Frontal cortex (tissue), 4 donors: ENCODE measurements at regions not wholly inside any gene's neighbourhood (a gene's known extent, or its start where the extent isn't known, plus 50 kb on each side); places are given as distances from the start of the nearest gene placed in this dataset. TPM values are rescaled to one million over a fixed set of nuclear protein-coding genes. Genes with fewer than 3 reads are reported as not detected.

Experiments used
- DNase-seq, 2 donors: peaks; one replicate each; pipeline ENCODE4 v3.0.0; 2012; ENCODE audit warnings: low spot score in 2 of 2
- FAIRE-seq: peaks from 2 replicates; lab custom pipeline; 2012; peaks lifted over from hg19 to GRCh38; lab: Jason Lieb, UNC
- small RNA-seq: library from RNA; depleted of rRNA; stranded (forward); fragments of <200 nt; gene quantifications from one replicate; pipeline ENCODE3, GENCODE V24; 2014
- donor health status: control.
- donor health status: control.
- donor health status: control.

DNA sequence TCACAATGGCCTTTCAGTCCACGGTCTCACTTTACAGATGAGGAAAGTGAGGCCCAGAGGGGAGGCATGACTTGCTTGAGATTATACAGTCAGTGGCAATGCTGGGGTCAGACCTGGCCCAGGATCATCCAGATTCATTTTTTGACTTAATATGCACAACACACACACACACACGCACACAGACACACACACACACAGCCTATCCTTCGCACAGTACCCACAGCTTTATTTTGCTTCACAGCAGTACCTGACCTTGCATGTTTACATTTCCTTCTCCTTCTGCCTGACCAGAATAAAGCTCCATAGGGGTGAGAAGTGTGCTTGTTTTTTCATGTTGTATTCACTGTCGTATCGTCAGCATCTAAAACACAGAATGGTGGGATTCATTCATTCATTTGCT is 79.8 kb downstream of the VEGFA start:
- FAIRE-seq = no peak
- no peak for DNase-seq

DNA sequence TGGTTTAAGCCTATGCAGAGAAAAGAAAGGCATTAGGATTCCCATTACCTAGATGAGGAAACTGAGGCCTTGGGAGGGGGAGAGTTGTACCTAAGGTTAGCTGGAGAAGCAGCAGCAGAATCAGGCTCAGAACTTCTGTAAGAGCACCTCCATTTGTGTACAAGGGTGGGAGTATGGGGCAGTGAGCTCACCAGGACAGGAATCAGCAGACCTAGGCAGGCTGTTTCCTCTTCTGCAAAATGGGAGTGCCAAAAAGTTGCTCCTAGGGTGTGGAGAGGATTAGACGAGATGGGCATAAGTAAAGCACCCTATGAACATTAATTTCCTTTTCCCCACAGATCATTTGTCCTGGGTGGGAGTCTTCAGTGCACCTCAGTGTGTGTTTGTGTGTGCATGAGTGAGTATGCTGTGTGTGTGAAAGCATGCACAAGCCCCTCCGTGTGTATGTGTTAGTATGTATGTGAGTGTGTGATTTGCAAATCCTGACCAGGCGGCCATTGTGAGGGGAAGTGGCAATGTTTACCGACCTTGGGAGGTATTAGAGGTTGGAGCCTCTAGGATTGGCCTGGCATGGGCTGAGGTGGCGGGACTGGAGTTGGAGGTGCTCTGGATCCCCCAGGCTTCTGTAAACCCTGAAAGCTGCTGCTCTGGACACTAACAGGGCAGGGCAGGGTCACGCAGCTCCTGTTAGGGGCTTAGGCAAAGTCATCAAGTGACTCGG is 78.8 kb downstream of the VEGFA start:
- FAIRE-seq = no peak
- DNase-seq = no peak

DNA sequence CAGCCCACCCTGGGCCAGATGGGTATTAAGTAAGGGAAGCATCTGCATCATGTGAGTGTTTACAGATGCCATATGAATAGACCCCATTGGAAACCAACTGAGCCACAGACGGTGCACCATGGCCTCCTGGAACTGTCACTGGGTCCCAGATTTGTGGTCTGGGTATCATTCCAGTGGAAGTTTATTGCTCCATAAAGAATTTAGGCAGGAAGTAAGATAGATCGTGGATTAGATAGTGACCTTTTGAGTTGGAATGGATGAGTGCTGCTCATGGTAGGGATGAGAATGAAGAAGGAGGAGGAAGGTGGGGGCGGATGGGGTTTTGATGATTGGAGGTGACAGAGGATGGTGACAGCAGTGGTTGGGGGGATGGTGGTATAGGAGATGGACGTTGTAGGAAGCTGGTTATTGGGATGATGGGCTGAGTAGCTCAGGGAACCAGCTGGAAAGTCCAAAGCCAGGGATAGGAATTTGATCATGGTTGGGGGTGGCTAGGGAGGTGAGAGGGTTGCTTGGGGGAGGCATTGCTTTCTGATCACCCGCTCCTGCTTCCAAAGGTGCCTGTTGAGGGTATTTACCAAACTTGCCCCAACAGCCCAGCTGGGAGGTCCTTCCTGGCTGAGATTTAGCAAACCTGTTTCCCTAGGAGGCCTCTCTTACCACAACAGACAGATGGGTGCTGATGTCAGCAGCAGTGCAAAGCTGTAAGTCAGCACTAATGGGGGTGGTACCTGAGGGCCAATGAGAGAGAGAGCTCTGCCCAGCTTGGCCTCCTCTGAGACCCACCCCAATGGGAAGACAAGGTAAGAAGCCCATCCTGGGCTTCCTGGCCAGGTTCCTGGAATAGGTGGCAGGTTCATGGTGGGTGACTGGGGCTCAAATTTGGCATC is 78.0 kb downstream of the VEGFA start:
- DNase-seq (no peak), FAIRE-seq (no peak)

DNA sequence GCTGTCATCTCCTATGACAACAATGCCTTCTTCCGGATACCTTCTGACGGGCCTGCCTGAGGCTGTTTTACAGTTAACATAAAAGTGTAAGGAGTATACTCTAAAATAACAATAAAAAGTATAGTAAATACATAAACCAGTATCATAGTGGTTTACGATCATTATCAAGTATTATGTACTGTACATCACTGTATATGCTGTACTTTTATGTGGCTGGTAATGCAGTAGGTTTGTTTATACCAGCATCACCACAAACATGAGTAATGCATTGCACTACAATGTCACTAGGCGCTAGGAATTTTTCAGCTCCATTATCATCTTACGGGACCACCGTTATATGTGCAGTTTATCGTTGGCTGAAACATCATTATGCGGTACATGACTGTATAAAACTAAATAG is 76.5 kb downstream of the VEGFA start:
- FAIRE-seq = no peak
- no peak for DNase-seq

DNA sequence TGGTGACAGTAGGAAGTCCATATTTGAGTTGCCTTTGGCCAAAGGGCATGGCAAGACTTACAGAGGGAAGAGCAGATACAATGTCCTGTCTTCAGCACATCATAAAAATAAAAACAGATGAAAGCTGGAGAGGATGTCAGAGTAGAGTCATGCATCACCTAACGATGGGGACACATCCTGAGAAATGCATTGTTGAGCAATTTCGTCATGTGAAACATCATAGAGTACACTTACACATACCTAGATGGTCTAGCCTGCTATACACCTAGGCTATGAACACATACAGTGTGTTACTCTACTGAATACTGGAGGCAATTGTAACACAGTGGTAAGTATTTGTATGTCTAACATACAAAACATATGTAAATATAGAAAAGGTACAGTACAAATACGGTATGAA is 75.6 kb downstream of the VEGFA start:
- no peak for DNase-seq
- no peak for FAIRE-seq

DNA sequence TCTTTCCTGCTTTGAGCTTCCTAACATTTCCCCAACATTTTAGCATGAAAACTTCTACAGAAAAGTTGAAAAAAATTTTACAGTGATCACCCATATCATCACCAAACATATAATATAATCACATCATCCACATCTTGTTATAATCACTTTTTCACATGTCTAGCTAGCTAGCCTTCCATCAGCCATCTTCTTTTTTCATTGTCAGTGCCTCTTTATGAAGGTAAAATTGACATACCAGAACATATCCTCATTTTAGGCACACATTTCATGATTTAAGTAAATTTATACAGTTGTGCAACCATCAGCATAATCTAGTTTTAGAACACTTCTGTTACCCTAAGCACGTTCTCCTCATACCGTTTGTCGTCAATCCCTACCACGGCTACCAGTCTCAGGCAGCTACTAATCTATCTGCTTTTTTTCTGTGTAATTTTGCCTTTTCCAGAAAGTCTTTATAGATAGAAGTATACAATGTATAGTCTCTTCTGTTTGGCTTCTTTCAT is 73.7 kb downstream of the VEGFA start:
- no peak for DNase-seq
- FAIRE-seq = no peak

DNA sequence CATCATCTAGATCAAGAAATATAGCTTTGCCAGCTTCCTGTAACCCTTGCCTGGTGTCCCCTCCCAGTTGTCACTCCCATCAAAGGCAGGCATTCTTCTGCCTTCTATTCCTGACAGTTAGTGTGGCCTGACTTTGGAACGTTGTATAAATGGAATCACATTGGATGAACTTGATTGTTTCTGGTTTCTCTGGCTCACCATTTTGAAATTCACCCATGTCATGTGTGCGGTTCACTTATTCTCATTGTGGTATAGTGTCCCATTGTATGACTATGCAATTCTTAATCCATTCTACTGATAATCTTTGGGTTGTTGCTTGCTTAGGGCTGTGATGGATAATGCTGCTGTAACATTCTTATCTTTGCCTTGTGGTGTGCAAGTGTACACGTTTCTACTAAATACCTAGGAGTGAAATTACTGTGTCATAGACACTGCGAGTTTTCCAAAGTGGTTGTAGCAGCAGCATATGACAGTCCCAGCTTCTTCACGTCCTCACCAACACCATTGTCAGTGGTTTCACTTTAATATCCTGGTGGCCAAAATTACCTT is 73.2 kb downstream of the VEGFA start:
- FAIRE-seq (no peak), DNase-seq (no peak)

DNA sequence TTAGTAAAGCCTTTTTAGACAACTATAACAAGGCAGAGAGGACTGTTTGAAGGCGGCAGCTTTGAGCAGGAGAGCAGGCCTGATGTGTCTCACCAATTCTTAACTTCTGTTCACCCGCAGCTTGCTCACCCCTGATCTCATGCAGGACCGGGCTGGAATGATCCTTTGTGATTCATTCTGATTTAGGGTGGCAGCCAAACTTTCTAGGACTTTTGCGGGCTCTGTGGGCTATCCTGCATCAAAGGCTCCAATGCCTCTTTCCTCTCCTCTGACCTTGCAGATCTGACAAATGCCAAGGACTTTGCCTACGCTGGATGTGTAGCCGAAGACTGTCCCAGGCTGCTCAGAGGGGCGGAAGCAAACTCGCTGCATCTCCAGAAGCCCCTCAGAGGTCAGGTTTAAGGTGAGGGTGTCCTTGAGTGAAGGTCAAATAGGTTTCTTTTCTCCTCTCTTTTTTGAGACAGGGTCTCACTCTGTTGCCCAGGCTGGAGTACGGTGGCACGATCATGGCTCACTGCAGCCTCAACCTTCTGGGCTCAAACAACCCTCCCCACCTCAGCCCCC is 72.3 kb downstream of the VEGFA start:
- DNase-seq (no peak), FAIRE-seq (no peak)

DNA sequence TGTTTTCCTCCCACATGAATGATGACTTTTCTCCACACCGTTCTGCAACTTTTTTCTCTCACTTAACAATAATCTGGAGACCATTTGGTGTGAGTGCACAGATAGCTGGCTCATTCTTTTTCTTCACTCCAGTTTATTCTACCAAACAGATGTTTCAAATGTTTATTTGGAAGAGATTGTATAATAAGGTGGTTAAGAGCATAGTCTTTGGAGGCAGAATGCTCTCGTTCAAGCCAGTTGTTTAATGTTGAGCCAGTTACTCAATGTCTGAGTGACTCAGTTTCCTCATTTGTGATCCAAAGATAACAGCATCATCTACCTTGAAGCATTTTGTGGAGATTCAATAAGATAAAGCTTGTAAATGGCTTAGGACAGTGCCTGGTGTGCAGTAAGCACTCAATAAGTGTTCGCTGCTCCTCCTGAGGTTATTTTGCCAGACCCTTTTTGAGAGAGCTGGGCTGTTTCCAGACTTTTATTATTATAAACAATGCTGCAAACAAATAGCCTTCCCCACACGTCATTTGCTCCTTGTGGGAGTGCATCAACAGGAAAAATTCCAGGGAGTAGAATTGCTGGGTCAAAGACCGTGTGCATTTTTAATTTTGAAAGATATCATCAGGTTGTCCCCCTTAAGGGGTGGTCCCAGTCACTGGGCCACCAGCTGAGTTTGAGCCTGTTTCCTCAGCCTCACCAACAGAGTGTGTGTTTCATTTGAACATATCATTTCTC is 70.6 kb downstream of the VEGFA start:
- FAIRE-seq (no peak), DNase-seq (no peak)

DNA sequence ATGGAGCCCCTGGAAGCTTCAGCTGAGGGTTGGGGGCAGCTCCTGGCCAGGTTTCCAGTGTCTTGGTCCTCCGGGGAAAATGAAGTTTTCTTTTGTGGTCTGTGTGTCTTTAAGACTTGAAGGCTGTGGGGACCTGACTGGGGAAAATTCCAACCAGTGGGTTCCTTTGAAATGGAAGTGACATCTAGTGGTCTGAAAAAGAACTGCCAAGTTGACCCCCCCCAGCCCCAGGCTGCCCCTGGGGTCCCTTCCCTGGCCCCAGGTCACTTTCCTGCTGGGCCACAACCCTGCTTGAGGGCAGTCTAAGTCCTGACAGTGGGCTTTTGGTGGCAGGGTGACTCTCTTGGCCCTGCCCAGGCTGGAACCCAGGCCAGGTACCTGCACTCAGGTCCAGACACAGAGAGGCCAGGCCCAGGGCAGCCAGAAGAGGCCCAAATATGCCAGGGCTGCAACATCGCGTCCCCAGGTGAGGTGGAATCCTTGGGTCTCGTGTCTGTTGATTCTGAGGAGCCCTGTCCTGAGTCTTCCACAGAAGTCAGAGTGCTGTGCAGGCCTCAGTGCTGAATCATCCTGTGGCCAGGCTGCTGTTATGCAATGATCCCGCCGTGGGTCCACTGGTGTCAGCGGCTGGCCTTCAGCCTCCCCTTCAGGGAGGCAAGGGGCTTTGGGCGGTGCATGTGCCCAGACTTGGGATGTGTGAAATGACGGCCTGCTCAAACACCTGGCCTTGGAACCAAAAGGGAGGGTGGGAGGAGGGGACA is 68.4 kb downstream of the VEGFA start:
- FAIRE-seq (no peak), DNase-seq (no peak)

DNA sequence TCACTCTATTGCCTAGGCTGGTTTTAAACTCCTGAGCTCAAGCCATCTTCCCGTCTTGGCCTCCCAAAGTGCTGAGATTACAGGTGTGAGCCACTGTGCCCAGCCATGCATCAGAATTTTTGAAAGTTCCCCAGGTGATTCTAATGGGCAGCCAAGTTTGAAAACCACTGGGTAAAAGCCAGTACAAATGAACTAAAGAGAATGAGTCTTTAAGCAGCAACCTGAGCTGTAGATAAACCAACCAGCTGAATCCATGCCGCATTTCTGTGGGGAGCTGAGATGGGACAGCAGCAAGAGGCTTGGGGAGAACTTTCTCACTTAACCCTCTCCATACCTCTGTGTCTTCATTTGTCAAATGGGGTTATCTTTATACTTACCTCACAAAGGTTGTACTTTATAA is 67.5 kb downstream of the VEGFA start:
- DNase-seq (no peak), FAIRE-seq (no peak)

DNA sequence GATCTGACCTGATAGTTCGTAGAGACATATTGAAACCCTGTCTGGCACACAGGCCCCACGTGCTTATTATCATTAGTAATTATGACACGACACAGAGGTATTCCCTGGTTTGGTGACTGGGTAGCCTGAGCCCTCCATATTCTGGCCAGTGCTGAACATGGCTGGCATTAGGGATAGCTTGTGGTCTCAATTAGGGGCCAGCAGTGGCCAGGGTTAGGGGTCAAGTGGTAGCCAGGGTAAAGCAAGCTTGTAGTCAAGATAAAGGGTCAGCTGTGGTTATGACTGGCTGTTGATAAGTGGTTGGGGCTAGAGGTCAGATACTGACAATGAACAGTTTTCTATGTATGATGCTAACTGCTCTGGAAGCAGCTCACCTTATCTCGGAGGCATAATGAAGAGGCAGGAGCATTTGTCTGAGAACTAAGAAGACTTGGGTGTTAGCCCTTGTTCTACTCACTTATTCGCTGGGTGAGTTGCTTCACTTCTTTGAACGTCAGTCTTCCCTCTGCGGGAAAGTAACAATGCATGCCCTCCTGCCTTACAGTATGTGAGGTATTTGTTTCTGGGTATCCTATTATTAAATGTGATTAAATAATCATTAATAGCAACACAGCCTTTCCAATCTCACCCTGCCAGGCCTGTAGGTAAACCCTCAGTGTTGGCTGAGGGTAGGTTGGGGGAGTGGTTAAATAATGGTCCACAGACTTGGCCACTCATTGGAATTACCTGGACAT is 66.7 kb downstream of the VEGFA start:
- DNase-seq (no peak), FAIRE-seq (no peak)

Small RNAs in the stretch of these regions (small RNA-seq; reads per million reads assigned to genes)
- not detected for gene AL157371.1
